ENCODE measurements at regions not wholly inside any gene's neighbourhood (a gene's known extent, or its start where the extent isn't known, plus 50 kb on each side); places are given as distances from the start of the nearest gene placed in this dataset.

GRCh38 chr6:84390334-84390733 is 162.9 kb upstream of the CEP162 start:
- DNase-seq (ENCODE audit: insufficient read length, low spot score) (no peak), FAIRE-seq (no peak)
- TF ChIP-seq CTCF (IDR thresholded peaks at IDR 0.05; ENCODE audit: insufficient read depth, missing control alignments), result no peak

GRCh38 chr6:84379142-84379541 is 151.7 kb upstream of the CEP162 start:
- TF ChIP-seq CTCF (IDR thresholded peaks at IDR 0.05; ENCODE audit: insufficient read depth, missing control alignments), result no peak
- no peak for FAIRE-seq

DNA sequence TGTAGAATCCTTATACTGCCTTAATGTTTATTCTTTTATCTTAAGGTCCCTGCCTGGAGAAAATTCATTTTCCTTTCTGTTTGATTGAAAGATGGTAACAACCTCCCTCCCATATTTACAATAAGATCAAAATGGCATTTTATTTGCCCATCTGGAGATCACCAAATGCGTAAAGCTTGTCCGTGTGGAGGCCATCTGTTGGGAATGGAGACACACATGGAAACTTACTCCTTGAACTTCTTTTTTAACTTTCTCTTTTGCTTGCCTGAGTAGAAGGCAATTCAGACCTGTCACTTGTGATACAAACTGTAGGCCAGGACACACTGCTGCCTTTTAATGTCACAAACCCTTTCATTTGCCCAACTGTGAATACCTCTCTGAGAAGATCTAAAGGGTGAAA is 144.8 kb upstream of the CEP162 start:
- no peak for TF ChIP-seq CTCF (IDR thresholded peaks at IDR 0.05; ENCODE audit: insufficient read depth, missing control alignments)
- DNase-seq (ENCODE audit: insufficient read length, low spot score), result no peak
- no peak for FAIRE-seq

More at GRCh38 chr6:84379142-84379541, 151.7 kb upstream of the CEP162 start:
- no peak for DNase-seq (ENCODE audit: insufficient read length, low spot score)

DNA sequence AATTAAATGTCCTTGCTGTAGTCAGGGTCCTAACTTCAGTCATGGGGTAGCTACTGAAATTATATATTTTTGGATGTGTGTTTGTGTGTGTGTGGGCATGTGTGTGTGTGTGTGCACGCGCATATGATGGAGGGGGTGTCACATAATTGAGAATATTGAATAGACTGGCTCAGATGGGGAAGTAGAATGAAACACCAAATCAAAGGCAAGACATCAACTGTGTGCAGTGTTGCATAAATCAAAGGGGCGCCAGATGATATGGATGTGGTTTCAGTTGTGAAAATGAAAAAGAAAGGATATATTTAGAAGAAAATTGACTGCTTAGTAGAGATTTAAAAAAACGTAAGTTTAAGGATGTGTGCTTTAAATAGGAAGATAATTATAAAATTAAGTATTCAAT is 144.2 kb upstream of the CEP162 start:
- TF ChIP-seq CTCF (IDR thresholded peaks at IDR 0.05; ENCODE audit: insufficient read depth, missing control alignments), result no peak

GRCh38 chr6:84362193-84362821 is 134.9 kb upstream of the CEP162 start:
- TF ChIP-seq CTCF (IDR thresholded peaks at IDR 0.05; ENCODE audit: insufficient read depth, missing control alignments), result no peak
- FAIRE-seq (no peak), DNase-seq (ENCODE audit: insufficient read length, low spot score) (no peak)

More for the DNA sequence above, 144.2 kb upstream of the CEP162 start:
- no peak for DNase-seq (ENCODE audit: insufficient read length, low spot score)
- no peak for FAIRE-seq

DNA sequence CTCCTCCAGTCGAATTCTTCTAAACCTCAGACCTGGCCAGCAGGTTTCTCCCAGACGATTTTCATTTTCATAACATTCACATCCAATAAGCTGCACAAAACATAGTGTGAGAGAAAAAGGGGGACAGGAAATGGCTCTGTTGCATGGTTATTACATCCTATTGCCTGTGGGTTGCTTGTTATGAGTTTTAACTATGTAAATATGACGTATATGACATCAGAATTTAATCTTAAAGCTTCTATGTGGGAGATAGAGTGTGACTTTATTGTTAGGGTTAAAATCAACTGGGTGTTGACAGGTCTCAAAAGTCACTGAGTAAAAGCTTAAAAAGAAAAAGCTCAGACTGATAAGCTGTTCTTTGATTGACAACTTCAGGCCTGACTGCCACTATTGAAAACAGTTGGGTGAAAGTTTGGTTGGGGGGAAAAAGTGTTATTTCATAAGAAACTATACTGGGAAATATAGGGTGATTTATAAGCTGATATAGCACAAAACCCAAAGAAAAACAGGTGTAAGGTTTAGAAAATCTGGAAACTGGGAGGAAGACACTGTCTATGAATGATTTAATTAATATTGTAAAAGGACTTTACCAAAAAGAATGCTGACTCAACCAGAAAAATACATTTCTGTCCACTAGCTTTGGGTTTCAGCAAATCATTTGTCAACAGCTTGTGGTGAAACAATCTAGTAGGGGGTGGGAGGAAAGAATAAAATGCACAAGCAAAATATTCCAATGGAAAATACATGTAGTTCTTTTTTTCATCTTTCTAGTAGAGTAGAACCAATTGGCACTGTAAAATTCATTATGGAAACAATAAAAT is 134.1 kb upstream of the CEP162 start:
- FAIRE-seq, result no peak
- TF ChIP-seq CTCF (IDR thresholded peaks at IDR 0.05; ENCODE audit: insufficient read depth, missing control alignments), result no peak

GRCh38 chr6:84360039-84360438 is 132.6 kb upstream of the CEP162 start:
- DNase-seq (ENCODE audit: insufficient read length, low spot score) (no peak), FAIRE-seq (no peak)
- TF ChIP-seq CTCF (IDR thresholded peaks at IDR 0.05; ENCODE audit: insufficient read depth, missing control alignments), result no peak

More for the DNA sequence above, 134.1 kb upstream of the CEP162 start:
- no peak for DNase-seq (ENCODE audit: insufficient read length, low spot score)
